NCI-H1048 (cell line): ENCODE measurements at regions not wholly inside any gene's neighbourhood (a gene's known extent, or its start where the extent isn't known, plus 50 kb on each side); places are given as distances from the start of the nearest gene placed in this dataset.
A peak's percentile ranks its signal among the peaks of the same experiment; 100 is the strongest.

Experiments
- DNase-seq: peaks from one replicate; lab custom pipeline; 2025; lab: John Stamatoyannopoulos, UW

- DNase-seq: no peak
Measured at GRCh38 chr12:92089559-92089958, 56.1 kb downstream of the BTG1 start.

GRCh38 chr12:92088805-92089204 lies 56.8 kb downstream of the BTG1 start:
- DNase-seq: no peak

- no peak for DNase-seq
Measured at GRCh38 chr12:92085736-92086040, 60.0 kb downstream of the BTG1 start.

GRCh38 chr12:92085040-92085735 lies 60.5 kb downstream of the BTG1 start:
- DNase-seq: no peak

GRCh38 chr12:92080911-92081285 lies 64.7 kb downstream of the BTG1 start:
- DNase-seq: no peak

GRCh38 chr12:92079054-92079385 lies 66.6 kb downstream of the BTG1 start:
- no peak for DNase-seq

- DNase-seq: no peak
Measured at GRCh38 chr12:92078167-92079053, 67.2 kb downstream of the BTG1 start.

GRCh38 chr12:92077530-92077929 lies 68.1 kb downstream of the BTG1 start:
- DNase-seq: no peak

GRCh38 chr12:92076101-92076500 lies 69.5 kb downstream of the BTG1 start:
- no peak for DNase-seq

- peak; percentile 38 for DNase-seq
Measured at GRCh38 chr12:92075425-92075914, 70.2 kb downstream of the BTG1 start.

- no peak for DNase-seq
Measured at GRCh38 chr12:92074889-92075288, 70.8 kb downstream of the BTG1 start.

- no peak for DNase-seq
Measured at GRCh38 chr12:92073094-92073493, 72.6 kb downstream of the BTG1 start.

GRCh38 chr12:92072112-92072511 lies 73.5 kb downstream of the BTG1 start:
- no peak for DNase-seq

GRCh38 chr12:92070864-92071445 lies 74.7 kb downstream of the BTG1 start:
- DNase-seq: no peak

GRCh38 chr12:92070054-92070863 lies 75.4 kb downstream of the BTG1 start:
- DNase-seq: no peak

GRCh38 chr12:92068459-92068858 lies 77.2 kb downstream of the BTG1 start:
- no peak for DNase-seq

GRCh38 chr12:92065639-92066038 lies 80.0 kb downstream of the BTG1 start:
- no peak for DNase-seq

- DNase-seq: no peak
Measured at GRCh38 chr12:92065018-92065499, 80.6 kb downstream of the BTG1 start.

- no peak for DNase-seq
Measured at GRCh38 chr12:92064422-92064821, 81.2 kb downstream of the BTG1 start.

GRCh38 chr12:92063641-92064040 lies 82.0 kb downstream of the BTG1 start:
- DNase-seq: no peak

GRCh38 chr12:92062539-92063493 lies 82.8 kb downstream of the BTG1 start:
- no peak for DNase-seq
